Loucy (cell line): ENCODE measurements at regions not wholly inside any gene's neighbourhood (a gene's known extent, or its start where the extent isn't known, plus 50 kb on each side); places are given as distances from the start of the nearest gene placed in this dataset.
"Not testable (repeated sequence)": the region's sequence is repeated elsewhere in the genome, so short reads cannot be mapped to it uniquely, and the experiment has no call there.

Source experiments
- H2AFZ ChIP-seq: fragments of 200-600 bp; sonication (generic); 2 replicates; pipeline ENCODE4 v1.6.0; 2016; ENCODE audit warnings: antibody characterized with exemption, mild to moderate bottlenecking, low read length, moderate library complexity
- H3F3A ChIP-seq: fragments of 200-600 bp; 2 replicates; pipeline ENCODE4 v1.6.0; 2016; ENCODE audit warnings: antibody characterized with exemption, low read depth, mild to moderate bottlenecking
- H3K27me3 ChIP-seq: fragments of 200-600 bp; sonication (generic); 2 replicates; pipeline ENCODE4 v1.6.1; 2014; ENCODE audit warnings: low read length, mild to moderate bottlenecking; ENCODE audit not compliant: insufficient read depth, poor library complexity, severe bottlenecking
- H3K36me3 ChIP-seq: fragments of 200-600 bp; sonication (generic); 2 replicates; pipeline ENCODE4 v1.6.1; 2016; ENCODE audit warnings: low read length; ENCODE audit not compliant: insufficient read depth
- H3K4me1 ChIP-seq: fragments of 200-600 bp; sonication (generic); 2 replicates; pipeline ENCODE4 v1.5.1; 2014; ENCODE audit warnings: low read length, mild to moderate bottlenecking; ENCODE audit not compliant: insufficient read depth, poor library complexity, severe bottlenecking
- H3K4me2 ChIP-seq: fragments of 200-600 bp; sonication (generic); 2 replicates; pipeline ENCODE4 v1.6.0; 2014; ENCODE audit warnings: antibody characterized with exemption, low read length, low read depth, mild to moderate bottlenecking; ENCODE audit not compliant: poor library complexity, severe bottlenecking
- H3K4me3 ChIP-seq: fragments of 200-600 bp; sonication (generic); 2 replicates; pipeline ENCODE4 v1.5.1; 2014; ENCODE audit warnings: low read length, mild to moderate bottlenecking, mixed read lengths; ENCODE audit not compliant: poor library complexity, severe bottlenecking
- H3K79me2 ChIP-seq: fragments of 200-600 bp; sonication (generic); 2 replicates; pipeline ENCODE4 v1.6.1; 2014; ENCODE audit warnings: low read length; ENCODE audit not compliant: insufficient read depth
- H3K9ac ChIP-seq: fragments of 200-600 bp; sonication (generic); 2 replicates; pipeline ENCODE4 v1.6.0; 2014; ENCODE audit warnings: mild to moderate bottlenecking, low read depth, low read length, moderate library complexity; ENCODE audit not compliant: poor library complexity, severe bottlenecking
- H3K9me2 ChIP-seq: fragments of 200-600 bp; sonication (generic); replicated peaks from 2 replicates; pipeline ENCODE4 v1.6.1; 2016; ENCODE audit warnings: low read depth, low read length, mixed read lengths
- H3K9me3 ChIP-seq: fragments of 200-600 bp; sonication (generic); 2 replicates; pipeline ENCODE4 v1.6.1; 2014; ENCODE audit warnings: mild to moderate bottlenecking, antibody characterized with exemption, low read length, low read depth; ENCODE audit not compliant: insufficient read depth
- H4K20me1 ChIP-seq: fragments of 200-600 bp; sonication (generic); 2 replicates; pipeline ENCODE4 v1.6.0; 2014; ENCODE audit warnings: antibody characterized with exemption, low read length, mild to moderate bottlenecking; ENCODE audit not compliant: insufficient read depth, poor library complexity, severe bottlenecking
- EZH2phosphoT487 ChIP-seq: fragments of 200-600 bp; IDR thresholded peaks from 2 replicates; pipeline ENCODE4 v1.6.1; 2018; ENCODE audit warnings: antibody characterized with exemption, mild to moderate bottlenecking, moderate library complexity, borderline replicate concordance
- TF ChIP-seq, protein P1 (sequence below): fragments of 200-600 bp; sonication (generic); conservative IDR thresholded peaks from 2 replicates; pipeline ENCODE4 v1.5.1; 2014; ENCODE audit warnings: mild to moderate bottlenecking, antibody characterized with exemption, low read length

DNA sequence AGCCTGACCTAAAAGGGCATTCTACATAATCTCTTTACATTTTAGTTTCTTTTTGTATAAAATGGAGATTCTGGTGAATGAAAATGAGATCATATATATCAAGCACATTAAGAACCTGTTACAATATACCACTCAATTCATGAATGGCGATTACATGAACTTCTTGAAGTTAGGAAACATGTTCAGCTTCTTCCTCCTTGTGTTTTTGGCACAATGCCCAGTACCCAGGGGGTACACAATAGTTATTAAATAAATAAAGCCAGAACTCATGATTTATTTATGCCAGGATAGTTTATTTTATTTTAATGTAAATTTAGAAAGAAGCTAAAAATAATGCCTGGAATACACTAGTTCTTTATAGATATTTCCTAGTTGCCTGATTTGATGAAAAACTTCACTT is 186.0 kb upstream of the PTGFR start:
- Histone ChIP-seq H3K79me2 (no peaks in the 10 kb centered on the region), H3K27me3 (no peaks in the 10 kb centered on the region), H3K9ac (no peak overlapping the region), H3K9me3 (no peaks in the 10 kb centered on the region), H3K9me2 (no peaks in the 10 kb centered on the region), H4K20me1 (no peaks in the 10 kb centered on the region), H3K4me2 (no peak overlapping the region), H3K4me3 (no peak overlapping the region), H3K4me1 (no peaks in the 10 kb centered on the region), H3K36me3 (no peaks in the 10 kb centered on the region), H2AFZ (no peak overlapping the region), H3F3A (no peaks in the 10 kb centered on the region)
- TF ChIP-seq, protein P1, sequence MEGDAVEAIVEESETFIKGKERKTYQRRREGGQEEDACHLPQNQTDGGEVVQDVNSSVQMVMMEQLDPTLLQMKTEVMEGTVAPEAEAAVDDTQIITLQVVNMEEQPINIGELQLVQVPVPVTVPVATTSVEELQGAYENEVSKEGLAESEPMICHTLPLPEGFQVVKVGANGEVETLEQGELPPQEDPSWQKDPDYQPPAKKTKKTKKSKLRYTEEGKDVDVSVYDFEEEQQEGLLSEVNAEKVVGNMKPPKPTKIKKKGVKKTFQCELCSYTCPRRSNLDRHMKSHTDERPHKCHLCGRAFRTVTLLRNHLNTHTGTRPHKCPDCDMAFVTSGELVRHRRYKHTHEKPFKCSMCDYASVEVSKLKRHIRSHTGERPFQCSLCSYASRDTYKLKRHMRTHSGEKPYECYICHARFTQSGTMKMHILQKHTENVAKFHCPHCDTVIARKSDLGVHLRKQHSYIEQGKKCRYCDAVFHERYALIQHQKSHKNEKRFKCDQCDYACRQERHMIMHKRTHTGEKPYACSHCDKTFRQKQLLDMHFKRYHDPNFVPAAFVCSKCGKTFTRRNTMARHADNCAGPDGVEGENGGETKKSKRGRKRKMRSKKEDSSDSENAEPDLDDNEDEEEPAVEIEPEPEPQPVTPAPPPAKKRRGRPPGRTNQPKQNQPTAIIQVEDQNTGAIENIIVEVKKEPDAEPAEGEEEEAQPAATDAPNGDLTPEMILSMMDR, result no peak
- TF ChIP-seq EZH2phosphoT487, result no peak

DNA sequence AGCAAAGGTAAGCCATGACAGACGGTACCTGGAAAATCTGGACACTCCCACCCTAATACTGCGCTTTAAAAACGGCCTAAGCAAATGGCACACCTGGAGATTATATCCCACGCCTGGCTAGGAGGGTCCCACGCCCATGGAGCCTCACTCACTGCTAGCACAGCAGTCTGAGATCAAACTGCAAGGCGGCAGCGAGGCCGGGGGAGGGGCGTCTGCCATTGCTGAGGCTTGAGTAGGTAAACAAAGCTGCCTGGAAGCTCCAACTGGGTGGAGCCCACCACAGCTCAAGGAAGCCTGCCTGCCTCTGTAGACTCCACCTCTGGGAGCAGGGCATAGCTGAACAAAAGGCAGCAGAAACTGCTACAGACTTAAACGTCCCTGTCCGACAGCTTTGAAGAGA is 180.5 kb upstream of the PTGFR start:
- H2AFZ ChIP-seq, H3K4me3 ChIP-seq: not testable (repeated sequence)

DNA sequence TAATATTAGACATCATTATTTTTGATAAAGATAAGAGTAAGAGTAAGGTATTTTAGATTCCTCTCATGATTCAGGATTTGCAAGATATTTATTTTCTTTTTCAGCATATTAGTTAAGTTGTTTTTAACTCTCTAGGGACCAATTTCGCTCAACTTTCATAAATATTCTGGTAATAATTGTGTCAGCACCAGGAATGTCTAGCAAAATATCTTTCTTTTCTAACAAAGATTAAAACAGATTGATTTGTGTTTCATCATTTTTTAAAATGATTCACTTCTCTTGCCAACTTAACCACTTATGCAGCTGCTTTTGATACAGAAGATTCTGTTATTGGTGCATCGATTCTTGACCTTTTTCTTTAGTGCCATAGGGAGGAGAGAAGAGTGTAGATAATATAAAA is 172.8 kb upstream of the PTGFR start:
- no peaks in the 10 kb centered on the region for H3K9me3 ChIP-seq
- H3K9ac ChIP-seq, result no peak overlapping the region

More for the DNA sequence above, 180.5 kb upstream of the PTGFR start:
- not testable (repeated sequence) for H3K27me3 ChIP-seq, H3K4me1 ChIP-seq, H3K36me3 ChIP-seq, H3K79me2 ChIP-seq, H4K20me1 ChIP-seq, H3K9ac ChIP-seq, H3K9me3 ChIP-seq, H3K4me2 ChIP-seq, H3F3A ChIP-seq, H3K9me2 ChIP-seq

DNA sequence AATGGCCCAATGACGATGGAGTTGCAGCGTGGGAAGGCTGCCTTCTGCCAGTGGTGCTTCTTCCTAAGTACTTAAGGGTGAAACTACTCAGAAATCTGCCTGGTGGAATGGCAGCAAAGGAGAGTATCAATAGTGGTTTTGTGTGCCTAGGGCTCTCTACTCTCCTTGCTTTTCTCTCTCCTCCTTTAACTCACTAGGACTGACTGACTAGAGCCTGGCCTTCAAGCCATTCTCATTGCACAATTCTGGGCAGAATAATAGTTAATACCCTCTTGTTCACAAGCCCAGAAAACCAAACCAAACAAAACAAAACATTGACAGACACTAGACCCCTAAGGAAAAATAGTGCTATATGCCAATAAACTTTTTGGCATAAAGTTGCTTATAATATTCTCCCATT is 171.2 kb upstream of the PTGFR start:
- no peak overlapping the region for H3K4me2 ChIP-seq
- no peaks in the 10 kb centered on the region for H3K9me2 ChIP-seq
- no peaks in the 10 kb centered on the region for H3K27me3 ChIP-seq
- TF ChIP-seq, protein P1, result no peak
- TF ChIP-seq EZH2phosphoT487, result no peak
- H3K4me3 ChIP-seq, result no peak overlapping the region
- no peaks in the 10 kb centered on the region for H3K9me3 ChIP-seq
- no peak overlapping the region for H3K9ac ChIP-seq
- no peaks in the 10 kb centered on the region for H3F3A ChIP-seq
- no peaks in the 10 kb centered on the region for H3K36me3 ChIP-seq
- no peak overlapping the region for H2AFZ ChIP-seq
- no peaks in the 10 kb centered on the region for H3K79me2 ChIP-seq
- no peaks in the 10 kb centered on the region for H3K4me1 ChIP-seq
- no peaks in the 10 kb centered on the region for H4K20me1 ChIP-seq

More for the DNA sequence above, 172.8 kb upstream of the PTGFR start:
- H3K4me3 ChIP-seq, result no peak overlapping the region
- no peaks in the 10 kb centered on the region for H3K79me2 ChIP-seq
- no peaks in the 10 kb centered on the region for H3K4me1 ChIP-seq
- H3K27me3 ChIP-seq, result no peaks in the 10 kb centered on the region
- no peaks in the 10 kb centered on the region for H3K36me3 ChIP-seq
- no peaks in the 10 kb centered on the region for H3F3A ChIP-seq
- TF ChIP-seq, protein P1, result no peak
- no peak for TF ChIP-seq EZH2phosphoT487
- H3K4me2 ChIP-seq, result no peak overlapping the region
- H4K20me1 ChIP-seq, result no peaks in the 10 kb centered on the region
- H3K9me2 ChIP-seq, result no peaks in the 10 kb centered on the region
- no peak overlapping the region for H2AFZ ChIP-seq
